ENCODE measurements at regions not wholly inside any gene's neighbourhood (a gene's known extent, or its start where the extent isn't known, plus 50 kb on each side); places are given as distances from the start of the nearest gene placed in this dataset.

DNA sequence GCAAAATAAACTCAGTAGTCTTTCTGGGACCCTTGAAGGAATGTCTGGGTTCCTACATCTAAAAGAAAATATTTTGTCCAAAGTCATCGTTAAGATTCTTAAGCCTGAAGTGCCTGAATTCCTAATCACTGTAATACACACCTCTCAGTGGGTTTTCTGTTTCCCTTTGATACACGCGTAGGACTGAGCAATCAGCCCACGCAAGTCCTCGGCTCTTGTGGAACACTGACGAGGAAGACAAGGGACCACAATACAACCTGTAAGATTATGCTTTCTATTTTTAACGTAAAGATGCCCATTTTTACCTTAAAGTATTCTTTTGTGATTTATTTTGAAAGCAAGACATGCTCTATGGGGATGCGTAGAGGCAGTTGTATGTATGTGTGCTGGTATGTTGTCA lies 472.8 kb upstream of the CELF2 start:
- Histone ChIP-seq H3K36me3 (ENCODE audit: insufficient read depth, low read length) (no peaks in the 10 kb centered on the region), H3K27me3 (ENCODE audit: control insufficient read depth in 1 of 2, insufficient read depth in 2 of 2, low read length in 2 of 2) (no peaks in the 10 kb centered on the region), H3K4me3 (ENCODE audit: low read length) (no peak overlapping the region), H3K27ac (ENCODE audit: low read depth in 1 of 2, low read length in 2 of 2) (no peak overlapping the region), H3K4me1 (ENCODE audit: insufficient read depth, low read length) (no peaks in the 10 kb centered on the region), H3K9me3 (ENCODE audit: control insufficient read depth in 1 of 2, insufficient read depth in 1 of 2, low read length in 2 of 2) (no peaks in the 10 kb centered on the region)
- no peak for DNase-seq
- no peaks in the 10 kb centered on the region for H3K4me1 Mint-ChIP-seq (ENCODE audit: low read depth)
- H3K36me3 Mint-ChIP-seq (ENCODE audit: low read depth): no peaks in the 10 kb centered on the region
- H3K27me3 Mint-ChIP-seq: peaks cover 8% of the 10 kb centered on the region
- POLR2A ChIA-PET: no interaction called here
- H3K9me3 Mint-ChIP-seq: no peaks in the 10 kb centered on the region
- CTCF ChIA-PET: no interaction called here
- intact Hi-C loops (cut with DNase I, micrococcal nuclease): no loop called here
- no peak for ATAC-seq (ENCODE audit: poor library complexity)
- TF ChIP-seq, protein P1, sequence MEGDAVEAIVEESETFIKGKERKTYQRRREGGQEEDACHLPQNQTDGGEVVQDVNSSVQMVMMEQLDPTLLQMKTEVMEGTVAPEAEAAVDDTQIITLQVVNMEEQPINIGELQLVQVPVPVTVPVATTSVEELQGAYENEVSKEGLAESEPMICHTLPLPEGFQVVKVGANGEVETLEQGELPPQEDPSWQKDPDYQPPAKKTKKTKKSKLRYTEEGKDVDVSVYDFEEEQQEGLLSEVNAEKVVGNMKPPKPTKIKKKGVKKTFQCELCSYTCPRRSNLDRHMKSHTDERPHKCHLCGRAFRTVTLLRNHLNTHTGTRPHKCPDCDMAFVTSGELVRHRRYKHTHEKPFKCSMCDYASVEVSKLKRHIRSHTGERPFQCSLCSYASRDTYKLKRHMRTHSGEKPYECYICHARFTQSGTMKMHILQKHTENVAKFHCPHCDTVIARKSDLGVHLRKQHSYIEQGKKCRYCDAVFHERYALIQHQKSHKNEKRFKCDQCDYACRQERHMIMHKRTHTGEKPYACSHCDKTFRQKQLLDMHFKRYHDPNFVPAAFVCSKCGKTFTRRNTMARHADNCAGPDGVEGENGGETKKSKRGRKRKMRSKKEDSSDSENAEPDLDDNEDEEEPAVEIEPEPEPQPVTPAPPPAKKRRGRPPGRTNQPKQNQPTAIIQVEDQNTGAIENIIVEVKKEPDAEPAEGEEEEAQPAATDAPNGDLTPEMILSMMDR (IDR thresholded peaks at IDR 0.05): no peak
- H3K4me3 Mint-ChIP-seq: no peak overlapping the region
- no peak overlapping the region for H3K27ac Mint-ChIP-seq

DNA sequence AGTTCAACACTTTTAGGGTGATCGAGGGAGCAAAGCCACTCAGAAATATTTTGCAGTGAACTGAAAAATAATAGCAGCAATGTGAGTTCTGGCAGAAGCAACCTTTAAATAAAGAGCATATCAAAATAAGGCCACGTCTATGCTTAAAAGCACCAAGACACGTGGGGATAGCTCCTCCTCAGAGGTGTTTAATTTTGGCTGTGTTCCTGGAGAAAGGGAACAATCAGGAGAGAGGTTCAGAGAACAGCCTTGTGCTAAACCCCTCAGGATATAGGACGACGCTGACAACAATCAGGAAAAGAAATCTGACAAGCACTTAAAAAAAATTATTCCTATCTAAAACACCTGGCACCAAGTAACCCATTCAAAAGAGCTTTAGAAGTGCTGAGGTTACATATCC lies 471.9 kb upstream of the CELF2 start:
- ATAC-seq (ENCODE audit: poor library complexity): no peak
- DNase-seq: no peak
- Histone ChIP-seq H3K9me3 (ENCODE audit: control insufficient read depth in 1 of 2, insufficient read depth in 1 of 2, low read length in 2 of 2) (no peaks in the 10 kb centered on the region), H3K4me1 (ENCODE audit: insufficient read depth, low read length) (no peaks in the 10 kb centered on the region), H3K27me3 (ENCODE audit: control insufficient read depth in 1 of 2, insufficient read depth in 2 of 2, low read length in 2 of 2) (no peaks in the 10 kb centered on the region), H3K36me3 (ENCODE audit: insufficient read depth, low read length) (no peaks in the 10 kb centered on the region), H3K4me3 (ENCODE audit: low read length) (no peak overlapping the region), H3K27ac (ENCODE audit: low read depth in 1 of 2, low read length in 2 of 2) (no peak overlapping the region)
- H3K36me3 Mint-ChIP-seq (ENCODE audit: low read depth): no peaks in the 10 kb centered on the region
- H3K9me3 Mint-ChIP-seq: no peaks in the 10 kb centered on the region
- H3K27ac Mint-ChIP-seq: no peak overlapping the region
- H3K4me1 Mint-ChIP-seq (ENCODE audit: low read depth): no peaks in the 10 kb centered on the region
- TF ChIP-seq, protein P1 (IDR thresholded peaks at IDR 0.05): no peak
- CTCF ChIA-PET: no interaction called here
- no peak overlapping the region for H3K4me3 Mint-ChIP-seq
- POLR2A ChIA-PET: no interaction called here
- peaks cover 8% of the 10 kb centered on the region for H3K27me3 Mint-ChIP-seq
- intact Hi-C loops (cut with DNase I, micrococcal nuclease): no loop called here

- ChIA-PET CTCF (no interaction called here), POLR2A (no interaction called here)
- Histone ChIP-seq H3K4me1 (ENCODE audit: insufficient read depth, low read length) (no peaks in the 10 kb centered on the region), H3K27ac (ENCODE audit: low read depth in 1 of 2, low read length in 2 of 2) (no peak overlapping the region), H3K36me3 (ENCODE audit: insufficient read depth, low read length) (no peaks in the 10 kb centered on the region), H3K27me3 (ENCODE audit: control insufficient read depth in 1 of 2, insufficient read depth in 2 of 2, low read length in 2 of 2) (no peaks in the 10 kb centered on the region), H3K9me3 (ENCODE audit: control insufficient read depth in 1 of 2, insufficient read depth in 1 of 2, low read length in 2 of 2) (no peaks in the 10 kb centered on the region), H3K4me3 (ENCODE audit: low read length) (no peak overlapping the region)
- Mint-ChIP-seq H3K9me3 (no peaks in the 10 kb centered on the region), H3K4me3 (no peak overlapping the region), H3K27me3 (no peaks in the 10 kb centered on the region), H3K27ac (no peak overlapping the region), H3K36me3 (ENCODE audit: low read depth) (no peaks in the 10 kb centered on the region), H3K4me1 (ENCODE audit: low read depth) (no peaks in the 10 kb centered on the region)
- TF ChIP-seq, protein P1 (IDR thresholded peaks at IDR 0.05): no peak
- DNase-seq (no peak), ATAC-seq (ENCODE audit: poor library complexity) (no peak)
- intact Hi-C loops (cut with DNase I, micrococcal nuclease): no loop called here
Measured at GRCh38 chr10:10551596-10552301, 465.9 kb upstream of the CELF2 start.

All from CD4-positive, alpha-beta T cell (primary cell).